H9 (cell line): ENCODE measurements at regions not wholly inside any gene's neighbourhood (a gene's known extent, or its start where the extent isn't known, plus 50 kb on each side); places are given as distances from the start of the nearest gene placed in this dataset.

Experiments
- DNase-seq: peaks from one replicate; pipeline ENCODE4 v3.0.0-alpha.2; 2017
- H2AFZ ChIP-seq: one replicate; pipeline ENCODE4 v1.6.1; 2013; ENCODE audit warnings: mild to moderate bottlenecking, low read length, control low read depth, moderate library complexity
- H2AK5ac ChIP-seq: 2 replicates; pipeline ENCODE4 v1.6.1; 2013; ENCODE audit warnings: low read length, control low read depth, mixed read lengths; ENCODE audit not compliant: insufficient read length
- H2BK120ac ChIP-seq: one replicate; pipeline ENCODE4 v1.6.1; 2013; ENCODE audit warnings: low read depth, mild to moderate bottlenecking, low read length, control low read depth, inconsistent platforms; ENCODE audit not compliant: poor library complexity, severe bottlenecking
- H2BK12ac ChIP-seq: 2 replicates; pipeline ENCODE4 v1.6.1; 2013; ENCODE audit warnings: low read length, control low read depth, mixed read lengths, low read depth; ENCODE audit not compliant: insufficient read length
- H2BK15ac ChIP-seq: 2 replicates; pipeline ENCODE4 v1.6.1; 2013; ENCODE audit warnings: low read depth, low read length, control low read depth
- H2BK20ac ChIP-seq: one replicate; pipeline ENCODE4 v1.6.1; 2013; ENCODE audit warnings: low read depth, mild to moderate bottlenecking, low read length, control low read depth, inconsistent platforms; ENCODE audit not compliant: poor library complexity, severe bottlenecking
- H2BK5ac ChIP-seq: 2 replicates; pipeline ENCODE4 v1.6.1; 2013; ENCODE audit warnings: low read length, control low read depth, mixed read lengths; ENCODE audit not compliant: insufficient read length
- H3K14ac ChIP-seq: 2 replicates; pipeline ENCODE4 v1.6.1; 2013; ENCODE audit warnings: low read length, control low read depth; ENCODE audit not compliant: insufficient read depth
- H3K18ac ChIP-seq: 2 replicates; pipeline ENCODE4 v1.6.1; 2013; ENCODE audit warnings: low read depth, mild to moderate bottlenecking, mixed read lengths, low read length, control low read depth; ENCODE audit not compliant: insufficient read length
- H3K23ac ChIP-seq: 2 replicates; pipeline ENCODE4 v1.6.1; 2013; ENCODE audit warnings: low read length, control low read depth, mixed read lengths, low read depth; ENCODE audit not compliant: insufficient read length
- H3K23me2 ChIP-seq: 2 replicates; pipeline ENCODE4 v1.6.1; 2013; ENCODE audit warnings: low read depth, mild to moderate bottlenecking, mixed read lengths, low read length, control low read depth; ENCODE audit not compliant: insufficient read length, poor library complexity, severe bottlenecking
- H3K27ac ChIP-seq: 2 replicates; pipeline ENCODE4 v1.5.1; 2013; ENCODE audit warnings: low read length, control low read depth, mixed read lengths, low read depth; ENCODE audit not compliant: insufficient read length
- H3K27me3 ChIP-seq: 2 replicates; pipeline ENCODE4 v1.6.1; 2013; ENCODE audit warnings: low read length, control low read depth, inconsistent platforms; ENCODE audit not compliant: insufficient read depth
- H3K4ac ChIP-seq: 2 replicates; pipeline ENCODE4 v1.6.1; 2013; ENCODE audit warnings: low read depth, mild to moderate bottlenecking, control low read depth, inconsistent platforms, low read length, moderate library complexity
- H3K4me1 ChIP-seq: 2 replicates; pipeline ENCODE4 v1.6.1; 2013; ENCODE audit warnings: low read length, control low read depth, inconsistent platforms; ENCODE audit not compliant: insufficient read depth
- H3K4me2 ChIP-seq: 2 replicates; pipeline ENCODE4 v1.6.1; 2013; ENCODE audit warnings: low read length, control low read depth, mixed read lengths; ENCODE audit not compliant: insufficient read length, insufficient read depth
- H3K56ac ChIP-seq: 2 replicates; pipeline ENCODE4 v1.6.1; 2013; ENCODE audit warnings: low read depth, mild to moderate bottlenecking, mixed read lengths, low read length, control low read depth; ENCODE audit not compliant: insufficient read length
- H3K79me1 ChIP-seq: 2 replicates; pipeline ENCODE4 v1.6.1; 2013; ENCODE audit warnings: low read depth, mild to moderate bottlenecking, moderate library complexity, low read length, control low read depth, inconsistent platforms; ENCODE audit not compliant: insufficient read depth, poor library complexity, severe bottlenecking
- H3K79me2 ChIP-seq: 2 replicates; pipeline ENCODE4 v1.6.1; 2013; ENCODE audit warnings: low read length, control low read depth, inconsistent platforms; ENCODE audit not compliant: insufficient read depth
- H3K9ac ChIP-seq: 2 replicates; pipeline ENCODE4 v1.6.1; 2013; ENCODE audit warnings: low read length, control low read depth, mixed read lengths; ENCODE audit not compliant: insufficient read length; ENCODE audit errors: extremely low read depth
- H3K9me3 ChIP-seq: one replicate; pipeline ENCODE4 v1.6.1; 2013; ENCODE audit warnings: low read depth, low read length, inconsistent platforms; ENCODE audit not compliant: control insufficient read depth
- H3T11ph ChIP-seq: one replicate; pipeline ENCODE4 v1.6.1; 2013; ENCODE audit warnings: mild to moderate bottlenecking, low read length, control low read depth, inconsistent platforms
- H4K20me1 ChIP-seq: one replicate; pipeline ENCODE4 v1.6.1; 2013; ENCODE audit not compliant: control insufficient read depth, insufficient read length, insufficient read depth
- H4K5ac ChIP-seq: 2 replicates; pipeline ENCODE4 v1.6.1; 2013; ENCODE audit warnings: low read depth, mild to moderate bottlenecking, mixed read lengths, low read length, control low read depth; ENCODE audit not compliant: insufficient read length
- H4K8ac ChIP-seq: replicated peaks from 2 replicates; pipeline ENCODE4 v1.6.1; 2013; ENCODE audit warnings: low read length, control low read depth, mixed read lengths, low read depth; ENCODE audit not compliant: insufficient read length
- H4K91ac ChIP-seq: 2 replicates; pipeline ENCODE4 v1.6.1; 2013; ENCODE audit warnings: low read depth, mild to moderate bottlenecking, moderate library complexity, mixed read lengths, low read length, control low read depth; ENCODE audit not compliant: insufficient read length
- H3K27ac Mint-ChIP-seq, 3 experiments: 2 replicates in 2 of 3; 3 replicates in 1 of 3; pipeline ENCODE4 v1.8.0; 2020 to 2021; ENCODE audit warnings: mixed read lengths in 3 of 3, mild to moderate bottlenecking in 1 of 3, moderate library complexity in 1 of 3
- H3K27me3 Mint-ChIP-seq: 2 replicates; pipeline ENCODE4 v1.8.0; 2021; ENCODE audit warnings: low read depth, mild to moderate bottlenecking, moderate library complexity, mixed read lengths
- H3K36me3 Mint-ChIP-seq, 3 experiments: 2 replicates in 2 of 3; 3 replicates in 1 of 3; pipeline ENCODE4 v1.8.0; 2020 to 2021; ENCODE audit warnings: low read depth in 3 of 3, mixed read lengths in 3 of 3; ENCODE audit not compliant: insufficient read depth in 1 of 3
- H3K4me1 Mint-ChIP-seq, 2 experiments: 2 replicates each; pipeline ENCODE4 v1.8.0; 2020; ENCODE audit warnings: mixed read lengths in 2 of 2
- H3K4me3 Mint-ChIP-seq, 2 experiments: 2 replicates in 1 of 2; 3 replicates in 1 of 2; pipeline ENCODE4 v1.8.0; 2020 to 2021; ENCODE audit warnings: mild to moderate bottlenecking in 2 of 2, mixed read lengths in 2 of 2, moderate library complexity in 1 of 2
- H3K9me3 Mint-ChIP-seq, 2 experiments: 2 replicates in 1 of 2; 3 replicates in 1 of 2; pipeline ENCODE4 v1.8.0; 2020; ENCODE audit warnings: mild to moderate bottlenecking in 2 of 2, mixed read lengths in 2 of 2, moderate library complexity in 1 of 2
- WGBS: extraction: QIAGEN DNeasy Blood & Tissue Kit; methylation state at CpG from one replicate; pipeline ENCODE4 v1.1.7; 2013; ENCODE audit warnings: missing lambda C conversion rate, low lambda C conversion rate, mixed read lengths; ENCODE audit not compliant: insufficient read length; ENCODE audit errors: extremely low coverage; 5-methylcytosine and 5-hydroxymethylcytosine counted together
- TF ChIP-seq, protein P1 (sequence below): fragments of 200-600 bp; sonication (generic); conservative IDR thresholded peaks from 3 replicates; pipeline ENCODE4 v1.8.0; 2021; ENCODE audit warnings: antibody characterized with exemption, mild to moderate bottlenecking

DNA sequence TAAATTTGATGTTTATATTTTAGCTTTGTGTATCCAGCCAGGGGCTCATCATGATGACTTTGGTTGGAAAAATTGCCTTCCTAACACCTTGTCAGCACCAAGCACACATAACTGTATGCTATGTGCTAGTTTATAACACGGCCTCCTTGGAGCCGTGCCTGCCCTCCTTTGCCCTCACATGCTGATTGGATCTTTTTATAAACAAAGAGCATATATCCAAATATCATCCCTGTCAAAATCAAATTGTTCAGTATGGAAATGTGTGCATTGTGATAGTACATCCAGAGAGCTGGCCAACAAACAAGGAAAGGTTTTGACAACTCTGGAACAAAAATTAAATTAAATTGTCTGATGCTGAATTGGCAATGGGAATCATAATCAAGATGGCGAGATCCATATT, 241.5 kb downstream of the DCDC2C start:
- Histone ChIP-seq H3K9ac (no peak overlapping the region), H2BK120ac (no peak overlapping the region), H3K18ac (no peak overlapping the region), H3K14ac (no peak overlapping the region), H4K8ac (no peak overlapping the region), H3K9me3 (no peaks in the 10 kb centered on the region), H3K4ac (no peak overlapping the region), H4K5ac (no peak overlapping the region), H2BK12ac (no peak overlapping the region), H3K79me1 (no peaks in the 10 kb centered on the region), H3K23ac (no peak overlapping the region), H3K27ac (no peak overlapping the region), H3K4me2 (no peak overlapping the region), H3K27me3 (no peaks in the 10 kb centered on the region), H4K91ac (no peak overlapping the region), H2AK5ac (no peak overlapping the region), H3K56ac (no peak overlapping the region), H3K4me1 (no peaks in the 10 kb centered on the region), H2BK20ac (no peak overlapping the region), H3K23me2 (no peaks in the 10 kb centered on the region), H2BK15ac (no peak overlapping the region), H3T11ph (no peak overlapping the region), H3K79me2 (no peaks in the 10 kb centered on the region), H4K20me1 (no peaks in the 10 kb centered on the region), H2AFZ (no peak overlapping the region), H2BK5ac (no peak overlapping the region)
- no peaks in the 10 kb centered on the region for H3K9me3 Mint-ChIP-seq
- no peak for DNase-seq
- peaks cover 0 to 8% of the 10 kb centered on the region in 2 experiments; a peak in 3 of 4 replicates for H3K4me1 Mint-ChIP-seq
- TF ChIP-seq, protein P1, sequence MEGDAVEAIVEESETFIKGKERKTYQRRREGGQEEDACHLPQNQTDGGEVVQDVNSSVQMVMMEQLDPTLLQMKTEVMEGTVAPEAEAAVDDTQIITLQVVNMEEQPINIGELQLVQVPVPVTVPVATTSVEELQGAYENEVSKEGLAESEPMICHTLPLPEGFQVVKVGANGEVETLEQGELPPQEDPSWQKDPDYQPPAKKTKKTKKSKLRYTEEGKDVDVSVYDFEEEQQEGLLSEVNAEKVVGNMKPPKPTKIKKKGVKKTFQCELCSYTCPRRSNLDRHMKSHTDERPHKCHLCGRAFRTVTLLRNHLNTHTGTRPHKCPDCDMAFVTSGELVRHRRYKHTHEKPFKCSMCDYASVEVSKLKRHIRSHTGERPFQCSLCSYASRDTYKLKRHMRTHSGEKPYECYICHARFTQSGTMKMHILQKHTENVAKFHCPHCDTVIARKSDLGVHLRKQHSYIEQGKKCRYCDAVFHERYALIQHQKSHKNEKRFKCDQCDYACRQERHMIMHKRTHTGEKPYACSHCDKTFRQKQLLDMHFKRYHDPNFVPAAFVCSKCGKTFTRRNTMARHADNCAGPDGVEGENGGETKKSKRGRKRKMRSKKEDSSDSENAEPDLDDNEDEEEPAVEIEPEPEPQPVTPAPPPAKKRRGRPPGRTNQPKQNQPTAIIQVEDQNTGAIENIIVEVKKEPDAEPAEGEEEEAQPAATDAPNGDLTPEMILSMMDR = no peak
- no CpG with 5 or more reads among the region's 3 CpGs for WGBS
- no peak overlapping the region for H3K27ac Mint-ChIP-seq
- no peaks in the 10 kb centered on the region for H3K36me3 Mint-ChIP-seq
- H3K27me3 Mint-ChIP-seq = peaks cover 2% of the 10 kb centered on the region; the same call in 1 of the 2 replicates
- no peak overlapping the region for H3K4me3 Mint-ChIP-seq
